PC-3 (cell line): ENCODE measurements at regions not wholly inside any gene's neighbourhood (a gene's known extent, or its start where the extent isn't known, plus 50 kb on each side); places are given as distances from the start of the nearest gene placed in this dataset.

Source experiments
- ATAC-seq: fragments of 200-7000 bp; cut with Tn5 transposase; 2 replicates; pipeline ENCODE4 v1.9.1; 2020; ENCODE audit warnings: mild to moderate bottlenecking, moderate library complexity
- BruUV-seq: library from RNA; stranded (reverse); fragments of 400-500 nt; replicated peaks from 2 replicates; lab custom pipeline; 2021; lab: Mats Ljungman, UMichigan
- CTCF ChIA-PET: fragments of 300-600 bp; sonication (Branson Sonifier 250); formaldehyde crosslinking; loops from one replicate; lab custom pipeline; 2022; ENCODE audit warnings: antibody characterized with exemption; lab: Charles Lee
- POLR2A ChIA-PET: fragments of 300-600 bp; sonication (Branson Sonifier 250); formaldehyde crosslinking; loops from one replicate; lab custom pipeline; 2022; ENCODE audit warnings: antibody characterized with exemption; ENCODE audit not compliant: unreplicated experiment; lab: Charles Lee
- DNase-seq: peaks from one replicate; pipeline ENCODE4 v3.0.0-alpha.2; 2015
- H2AFZ ChIP-seq: fragments of 300-600 bp; sonication (generic); 2 replicates; pipeline ENCODE4 v1.6.0; 2016; ENCODE audit warnings: antibody characterized with exemption, low read length
- H3F3A ChIP-seq: fragments of 300-600 bp; sonication (generic); one replicate; pipeline ENCODE4 v1.6.0; 2017; ENCODE audit warnings: antibody characterized with exemption, low read length, control low read depth, mild to moderate bottlenecking; ENCODE audit not compliant: unreplicated experiment
- H3K27ac ChIP-seq: fragments of 300-600 bp; sonication (generic); 2 replicates; pipeline ENCODE4 v1.5.1; 2016; ENCODE audit warnings: mild to moderate bottlenecking, low read length
- H3K27me3 ChIP-seq: fragments of 300-600 bp; sonication (generic); 2 replicates; pipeline ENCODE4 v1.6.1; 2016; ENCODE audit warnings: low read length, mixed read lengths
- H3K36me3 ChIP-seq: fragments of 300-600 bp; sonication (generic); 2 replicates; pipeline ENCODE4 v1.6.1; 2016; ENCODE audit warnings: low read depth, mixed run types, low read length, mixed read lengths
- H3K4me1 ChIP-seq: fragments of 300-600 bp; sonication (generic); 2 replicates; pipeline ENCODE4 v1.5.1; 2016; ENCODE audit warnings: low read length; ENCODE audit not compliant: insufficient read depth
- H3K4me2 ChIP-seq: fragments of 300-600 bp; sonication (generic); 2 replicates; pipeline ENCODE4 v1.6.0; 2016; ENCODE audit warnings: low read length
- H3K4me3 ChIP-seq: fragments of 300-600 bp; sonication (generic); 2 replicates; pipeline ENCODE4 v1.5.1; 2016; ENCODE audit warnings: mild to moderate bottlenecking, low read length, mixed read lengths
- H3K79me2 ChIP-seq: fragments of 300-600 bp; sonication (generic); 2 replicates; pipeline ENCODE4 v1.6.1; 2017; ENCODE audit warnings: low read length, mixed read lengths
- H3K9ac ChIP-seq: fragments of 300-600 bp; sonication (generic); 2 replicates; pipeline ENCODE4 v1.6.0; 2016; ENCODE audit warnings: mild to moderate bottlenecking, low read length
- H3K9me2 ChIP-seq: fragments of 300-600 bp; sonication (generic); replicated peaks from 2 replicates; pipeline ENCODE4 v1.6.1; 2016; ENCODE audit warnings: mixed run types, low read length, mixed read lengths
- H3K9me3 ChIP-seq: fragments of 300-600 bp; sonication (generic); 2 replicates; pipeline ENCODE4 v1.6.1; 2016; ENCODE audit warnings: low read length, mixed read lengths
- H4K20me1 ChIP-seq: fragments of 300-600 bp; sonication (generic); 2 replicates; pipeline ENCODE4 v1.6.1; 2016; ENCODE audit warnings: low read length, mixed read lengths
- CTCF ChIP-seq: fragments of 300-600 bp; sonication (generic); conservative IDR thresholded peaks from 2 replicates; pipeline ENCODE4 v1.5.1; 2017; ENCODE audit warnings: antibody characterized with exemption, low read depth, mild to moderate bottlenecking, low read length
- EZH2 ChIP-seq: fragments of 300-600 bp; sonication (generic); IDR thresholded peaks from one replicate; pipeline ENCODE4 v1.6.1; 2017; ENCODE audit warnings: antibody characterized with exemption, mild to moderate bottlenecking, low read length; ENCODE audit not compliant: unreplicated experiment
- EZH2phosphoT487 ChIP-seq: fragments of 300-600 bp; sonication (generic); IDR thresholded peaks from 2 replicates; pipeline ENCODE4 v1.6.1; 2018; ENCODE audit warnings: mild to moderate bottlenecking, antibody characterized with exemption, low read length, borderline replicate concordance
- intact Hi-C: fragments of 100-400 bp; cut with micrococcal nuclease; formaldehyde crosslinking; loops from 2 replicates; pipeline ENCODE4 v1.9.0; 2023

- Histone ChIP-seq H3F3A (no peaks in the 10 kb centered on the region), H3K4me1 (no peaks in the 10 kb centered on the region), H4K20me1 (no peaks in the 10 kb centered on the region), H3K27ac (no peak overlapping the region), H3K9me3 (no peaks in the 10 kb centered on the region), H2AFZ (no peak overlapping the region), H3K79me2 (no peaks in the 10 kb centered on the region), H3K27me3 (peaks cover 37% of the 10 kb centered on the region), H3K4me3 (no peak overlapping the region), H3K9me2 (no peaks in the 10 kb centered on the region), H3K9ac (no peak overlapping the region), H3K36me3 (no peaks in the 10 kb centered on the region), H3K4me2 (no peak overlapping the region)
- DNase-seq (no peak), ATAC-seq (no peak)
- TF ChIP-seq CTCF (no peak), EZH2phosphoT487 (no peak), EZH2 (no peak)
- ChIA-PET CTCF (no interaction called here), POLR2A (no interaction called here)
- BruUV-seq = no TSS peak
- intact Hi-C loops = no loop called here
Measured at GRCh38 chr1:208303743-208304712, 59.8 kb upstream of the PLXNA2 start.

GRCh38 chr1:208308221-208308620, 64.0 kb upstream of the PLXNA2 start:
- H3K4me2 ChIP-seq = no peak overlapping the region
- no peak overlapping the region for H2AFZ ChIP-seq
- ChIA-PET CTCF (no interaction called here), POLR2A (no interaction called here)
- DNase-seq = no peak
- H3K9me3 ChIP-seq = no peaks in the 10 kb centered on the region
- no peaks in the 10 kb centered on the region for H3F3A ChIP-seq
- TF ChIP-seq CTCF = no peak
- no peak for TF ChIP-seq EZH2phosphoT487
- no peak for TF ChIP-seq EZH2
- no peaks in the 10 kb centered on the region for H4K20me1 ChIP-seq
- ATAC-seq = no peak
- no peak overlapping the region for H3K9ac ChIP-seq
- no TSS peak for BruUV-seq
- peaks cover 34% of the 10 kb centered on the region for H3K27me3 ChIP-seq
- H3K27ac ChIP-seq = no peak overlapping the region
- no peak overlapping the region for H3K4me3 ChIP-seq
- no peaks in the 10 kb centered on the region for H3K9me2 ChIP-seq
- H3K36me3 ChIP-seq = no peaks in the 10 kb centered on the region
- no peaks in the 10 kb centered on the region for H3K4me1 ChIP-seq
- intact Hi-C loops = no loop called here
- H3K79me2 ChIP-seq = no peaks in the 10 kb centered on the region

- BruUV-seq = no TSS peak
- ChIA-PET POLR2A (no interaction called here), CTCF (no interaction called here)
- H3K27me3 ChIP-seq = peaks cover 43% of the 10 kb centered on the region
- H3K4me1 ChIP-seq = no peaks in the 10 kb centered on the region
- intact Hi-C loops = no loop called here
- H3K9ac ChIP-seq = no peak overlapping the region
- no peak for DNase-seq
- H3K27ac ChIP-seq = no peak overlapping the region
- no peak overlapping the region for H3K4me3 ChIP-seq
- ATAC-seq = no peak
- H3K9me2 ChIP-seq = no peaks in the 10 kb centered on the region
- H3K4me2 ChIP-seq = no peak overlapping the region
- H3K79me2 ChIP-seq = no peaks in the 10 kb centered on the region
- H3K36me3 ChIP-seq = no peaks in the 10 kb centered on the region
- no peak overlapping the region for H2AFZ ChIP-seq
- H3F3A ChIP-seq = no peaks in the 10 kb centered on the region
- H4K20me1 ChIP-seq = no peaks in the 10 kb centered on the region
- no peak for TF ChIP-seq EZH2
- TF ChIP-seq EZH2phosphoT487 = no peak
- TF ChIP-seq CTCF = no peak
- H3K9me3 ChIP-seq = no peaks in the 10 kb centered on the region
Measured at GRCh38 chr1:208309771-208310170, 65.6 kb upstream of the PLXNA2 start.
